ENCODE measurements at regions not wholly inside any gene's neighbourhood (a gene's known extent, or its start where the extent isn't known, plus 50 kb on each side); places are given as distances from the start of the nearest gene placed in this dataset.

DNA sequence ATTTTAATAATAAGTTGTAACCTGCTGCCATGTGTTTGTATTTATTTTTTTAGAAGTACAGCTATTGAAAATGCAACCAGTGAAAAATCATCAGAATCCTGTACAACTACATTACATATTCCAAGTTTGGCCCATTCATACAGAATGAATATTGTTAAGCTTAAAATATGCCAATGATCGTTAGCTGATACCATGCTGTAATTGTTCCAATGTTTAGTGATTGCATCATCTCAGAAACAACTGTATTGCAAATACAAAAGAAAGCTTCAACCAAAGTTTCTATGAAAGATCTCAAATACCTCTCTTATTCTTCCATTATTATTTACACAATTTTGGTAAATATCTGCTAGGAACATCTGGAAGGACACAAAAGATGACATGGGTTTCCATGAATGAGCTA lies 51.6 kb upstream of the ALCAM start:
- ATAC-seq (ENCODE audit: insufficient read depth, low read depth) (no peak), DNase-seq (no peak)
- no peaks in the 10 kb centered on the region for H3K79me2 ChIP-seq (ENCODE audit: insufficient read depth, low read length)
- no peaks in the 10 kb centered on the region for H4K20me1 ChIP-seq (ENCODE audit: insufficient read depth, low read length)
- H3K4me3 ChIP-seq (ENCODE audit: low read depth in 1 of 2, low read length in 2 of 2) = no peak overlapping the region
- TF ChIP-seq CTCF (IDR thresholded peaks at IDR 0.05; ENCODE audit: borderline replicate concordance, extremely low read depth, low read length, poor library complexity, severe bottlenecking) = no peak
- TF ChIP-seq EZH2 (IDR thresholded peaks at IDR 0.05; ENCODE audit: borderline replicate concordance, low read depth, low read length, severe bottlenecking) = no peak
- no peak overlapping the region for H3K9ac ChIP-seq (ENCODE audit: low read depth, low read length)
- no peak overlapping the region for H3K27ac ChIP-seq (ENCODE audit: low read length)
- no peaks in the 10 kb centered on the region for H3K9me3 ChIP-seq (ENCODE audit: insufficient read depth, low read length, severe bottlenecking)
- no peaks in the 10 kb centered on the region for H3K27me3 ChIP-seq (ENCODE audit: insufficient read depth, low read length, poor library complexity)
- H3K36me3 ChIP-seq (ENCODE audit: insufficient read depth, low read length) = no peaks in the 10 kb centered on the region
- no peak overlapping the region for H2AFZ ChIP-seq (ENCODE audit: low read depth, low read length)
- no peaks in the 10 kb centered on the region for H3K4me1 ChIP-seq (ENCODE audit: insufficient read depth, low read length)
- no peak overlapping the region for H3K4me2 ChIP-seq (ENCODE audit: insufficient read depth, low read length)

DNA sequence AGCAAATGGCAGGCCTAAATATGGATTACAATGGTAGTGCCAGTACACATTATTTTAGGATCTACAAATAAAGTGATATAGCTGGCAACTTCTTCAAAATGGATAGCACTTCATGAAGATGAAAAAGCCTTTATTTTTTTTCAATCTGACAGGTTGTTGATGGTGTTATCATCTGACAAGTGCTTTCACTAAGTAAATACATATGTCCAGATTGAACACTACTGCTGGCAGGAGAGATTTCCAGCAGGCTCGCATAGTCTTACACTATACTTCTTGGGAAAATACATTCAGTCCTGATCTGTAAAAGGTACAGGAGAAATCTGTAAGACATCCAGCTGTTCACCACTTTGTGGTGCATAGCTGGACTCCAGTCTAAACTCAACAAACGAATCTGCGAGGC lies 50.9 kb upstream of the ALCAM start:
- H3K9me3 ChIP-seq (ENCODE audit: insufficient read depth, low read length, severe bottlenecking) = no peaks in the 10 kb centered on the region
- no peak overlapping the region for H2AFZ ChIP-seq (ENCODE audit: low read depth, low read length)
- H3K27me3 ChIP-seq (ENCODE audit: insufficient read depth, low read length, poor library complexity) = no peaks in the 10 kb centered on the region
- no peak overlapping the region for H3K27ac ChIP-seq (ENCODE audit: low read length)
- no peaks in the 10 kb centered on the region for H3K79me2 ChIP-seq (ENCODE audit: insufficient read depth, low read length)
- H3K36me3 ChIP-seq (ENCODE audit: insufficient read depth, low read length) = no peaks in the 10 kb centered on the region
- H3K4me1 ChIP-seq (ENCODE audit: insufficient read depth, low read length) = no peaks in the 10 kb centered on the region
- no peak overlapping the region for H3K9ac ChIP-seq (ENCODE audit: low read depth, low read length)
- ATAC-seq (ENCODE audit: insufficient read depth, low read depth) (no peak), DNase-seq (no peak)
- no peak overlapping the region for H3K4me3 ChIP-seq (ENCODE audit: low read depth in 1 of 2, low read length in 2 of 2)
- H4K20me1 ChIP-seq (ENCODE audit: insufficient read depth, low read length) = no peaks in the 10 kb centered on the region
- no peak overlapping the region for H3K4me2 ChIP-seq (ENCODE audit: insufficient read depth, low read length)
- TF ChIP-seq CTCF (IDR thresholded peaks at IDR 0.05; ENCODE audit: borderline replicate concordance, extremely low read depth, low read length, poor library complexity, severe bottlenecking) (no peak), EZH2 (IDR thresholded peaks at IDR 0.05; ENCODE audit: borderline replicate concordance, low read depth, low read length, severe bottlenecking) (no peak)

GRCh38 chr3:105316331-105316730 lies 50.4 kb upstream of the ALCAM start:
- Histone ChIP-seq H3K36me3 (ENCODE audit: insufficient read depth, low read length) (no peaks in the 10 kb centered on the region), H2AFZ (ENCODE audit: low read depth, low read length) (no peak overlapping the region), H3K9me3 (ENCODE audit: insufficient read depth, low read length, severe bottlenecking) (no peaks in the 10 kb centered on the region), H3K27me3 (ENCODE audit: insufficient read depth, low read length, poor library complexity) (no peaks in the 10 kb centered on the region), H3K27ac (ENCODE audit: low read length) (no peak overlapping the region), H3K4me1 (ENCODE audit: insufficient read depth, low read length) (no peaks in the 10 kb centered on the region), H4K20me1 (ENCODE audit: insufficient read depth, low read length) (no peaks in the 10 kb centered on the region), H3K4me2 (ENCODE audit: insufficient read depth, low read length) (no peak overlapping the region), H3K4me3 (ENCODE audit: low read depth in 1 of 2, low read length in 2 of 2) (no peak overlapping the region), H3K9ac (ENCODE audit: low read depth, low read length) (no peak overlapping the region), H3K79me2 (ENCODE audit: insufficient read depth, low read length) (no peaks in the 10 kb centered on the region)
- ATAC-seq (ENCODE audit: insufficient read depth, low read depth) (no peak), DNase-seq (no peak)
- TF ChIP-seq EZH2 (IDR thresholded peaks at IDR 0.05; ENCODE audit: borderline replicate concordance, low read depth, low read length, severe bottlenecking) = no peak
- TF ChIP-seq CTCF (IDR thresholded peaks at IDR 0.05; ENCODE audit: borderline replicate concordance, extremely low read depth, low read length, poor library complexity, severe bottlenecking) = no peak
